ENCODE measurements at regions not wholly inside any gene's neighbourhood (a gene's known extent, or its start where the extent isn't known, plus 50 kb on each side); places are given as distances from the start of the nearest gene placed in this dataset.

DNA sequence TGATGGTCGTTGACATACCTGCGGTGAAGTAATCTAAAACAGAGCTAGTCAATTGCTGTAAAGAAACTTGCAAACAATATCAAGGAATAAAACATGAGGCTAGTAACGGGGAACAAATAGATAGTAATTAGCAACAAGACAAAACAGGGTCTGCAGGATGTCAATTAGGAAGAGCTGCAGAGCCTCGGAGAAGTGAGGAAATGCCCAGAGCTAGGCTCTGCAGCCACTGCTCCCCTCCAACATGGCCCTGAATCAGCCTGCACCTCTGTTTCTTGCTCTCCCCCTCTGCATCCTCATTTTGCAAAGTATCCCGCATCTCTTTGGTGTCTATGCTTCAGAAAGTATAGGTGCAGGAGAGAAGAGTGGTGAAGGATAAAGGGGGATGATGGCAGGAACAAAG is 507.4 kb upstream of the FAT3 start:
- TF ChIP-seq, protein P1, sequence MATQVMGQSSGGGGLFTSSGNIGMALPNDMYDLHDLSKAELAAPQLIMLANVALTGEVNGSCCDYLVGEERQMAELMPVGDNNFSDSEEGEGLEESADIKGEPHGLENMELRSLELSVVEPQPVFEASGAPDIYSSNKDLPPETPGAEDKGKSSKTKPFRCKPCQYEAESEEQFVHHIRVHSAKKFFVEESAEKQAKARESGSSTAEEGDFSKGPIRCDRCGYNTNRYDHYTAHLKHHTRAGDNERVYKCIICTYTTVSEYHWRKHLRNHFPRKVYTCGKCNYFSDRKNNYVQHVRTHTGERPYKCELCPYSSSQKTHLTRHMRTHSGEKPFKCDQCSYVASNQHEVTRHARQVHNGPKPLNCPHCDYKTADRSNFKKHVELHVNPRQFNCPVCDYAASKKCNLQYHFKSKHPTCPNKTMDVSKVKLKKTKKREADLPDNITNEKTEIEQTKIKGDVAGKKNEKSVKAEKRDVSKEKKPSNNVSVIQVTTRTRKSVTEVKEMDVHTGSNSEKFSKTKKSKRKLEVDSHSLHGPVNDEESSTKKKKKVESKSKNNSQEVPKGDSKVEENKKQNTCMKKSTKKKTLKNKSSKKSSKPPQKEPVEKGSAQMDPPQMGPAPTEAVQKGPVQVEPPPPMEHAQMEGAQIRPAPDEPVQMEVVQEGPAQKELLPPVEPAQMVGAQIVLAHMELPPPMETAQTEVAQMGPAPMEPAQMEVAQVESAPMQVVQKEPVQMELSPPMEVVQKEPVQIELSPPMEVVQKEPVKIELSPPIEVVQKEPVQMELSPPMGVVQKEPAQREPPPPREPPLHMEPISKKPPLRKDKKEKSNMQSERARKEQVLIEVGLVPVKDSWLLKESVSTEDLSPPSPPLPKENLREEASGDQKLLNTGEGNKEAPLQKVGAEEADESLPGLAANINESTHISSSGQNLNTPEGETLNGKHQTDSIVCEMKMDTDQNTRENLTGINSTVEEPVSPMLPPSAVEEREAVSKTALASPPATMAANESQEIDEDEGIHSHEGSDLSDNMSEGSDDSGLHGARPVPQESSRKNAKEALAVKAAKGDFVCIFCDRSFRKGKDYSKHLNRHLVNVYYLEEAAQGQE (IDR thresholded peaks at IDR 0.05; ENCODE audit: insufficient read depth in 1 of 2, low read depth in 2 of 2, low read length in 2 of 2) = no peak
- no peak for TF ChIP-seq SIN3A (IDR thresholded peaks at IDR 0.05; ENCODE audit: borderline replicate concordance, insufficient read depth, low read length)
- TF ChIP-seq TAF1 (IDR thresholded peaks at IDR 0.05; ENCODE audit: borderline replicate concordance, insufficient read depth, low read length) = no peak
- no peak for TF ChIP-seq FOXP2 (optimal IDR thresholded peaks at IDR 0.05; ENCODE audit: borderline replicate concordance, extremely low read depth, extremely low read length, insufficient read depth)
- no peak for TF ChIP-seq POLR2AphosphoS5 (IDR thresholded peaks at IDR 0.05; ENCODE audit: low read depth, low read length)
